ENCODE measurements at regions not wholly inside any gene's neighbourhood (a gene's known extent, or its start where the extent isn't known, plus 50 kb on each side); places are given as distances from the start of the nearest gene placed in this dataset.
A peak's percentile ranks its signal among the peaks of the same experiment; 100 is the strongest.

- H3K4me1 ChIP-seq = peaks cover 0 to 13% (median 0%) of the 10 kb centered on the region in 3 donors
- 29 to 38% methylated on average over 5 of the region's 5 CpGs for WGBS, 2 donors
- TF ChIP-seq CTCF (IDR thresholded peaks at IDR 0.05) (no peak), POLR2A (IDR thresholded peaks at IDR 0.05) (no peak)
- peak overlapping the region in 1 of 4 donors; percentile 26 for H3K27ac ChIP-seq
- DNase-seq = no peak
- H3K27me3 ChIP-seq = no peaks in the 10 kb centered on the region
- no peaks in the 10 kb centered on the region for H3K9me3 ChIP-seq
- peak overlapping the region in 3 of 4 donors; percentile 4 to 50 (median 25) for H3K4me3 ChIP-seq
- intact Hi-C loops (cut with DNase I) = no loop called here
- H3K36me3 ChIP-seq = no peaks in the 10 kb centered on the region
Observed at GRCh38 chr1:81477710-81478109, 323.0 kb upstream of the ADGRL2 start.

- H3K27ac ChIP-seq = no peak overlapping the region
- no peak for DNase-seq
- intact Hi-C loops (cut with DNase I) = no loop called here
Observed at GRCh38 chr1:81472387-81472786, 328.3 kb upstream of the ADGRL2 start.

GRCh38 chr1:81471255-81471654, 329.5 kb upstream of the ADGRL2 start:
- TF ChIP-seq POLR2A (IDR thresholded peaks at IDR 0.05) (no peak), CTCF (IDR thresholded peaks at IDR 0.05) (peak in 1 of 6 experiments; percentile 6)
- H3K4me3 ChIP-seq = no peak overlapping the region
- no peaks in the 10 kb centered on the region for H3K36me3 ChIP-seq
- no peaks in the 10 kb centered on the region for H3K27me3 ChIP-seq
- no peaks in the 10 kb centered on the region for H3K9me3 ChIP-seq
- H3K4me1 ChIP-seq = no peaks in the 10 kb centered on the region
- WGBS, 2 donors = 65 to 72% methylated on average over 2 of the region's 2 CpGs
- no peak for DNase-seq
- intact Hi-C loops (cut with DNase I) = no loop called here
- no peak overlapping the region for H3K27ac ChIP-seq

More at GRCh38 chr1:81472387-81472786, 328.3 kb upstream of the ADGRL2 start:
- H3K36me3 ChIP-seq = no peaks in the 10 kb centered on the region
- no peaks in the 10 kb centered on the region for H3K27me3 ChIP-seq
- H3K4me3 ChIP-seq = no peak overlapping the region
- no peaks in the 10 kb centered on the region for H3K9me3 ChIP-seq
- WGBS, 2 donors = 61 to 81% methylated on average over 4 to 6 of the region's 6 CpGs
- TF ChIP-seq POLR2A (IDR thresholded peaks at IDR 0.05) (no peak), CTCF (IDR thresholded peaks at IDR 0.05) (no peak)
- no peaks in the 10 kb centered on the region for H3K4me1 ChIP-seq

GRCh38 chr1:81470275-81470674, 330.5 kb upstream of the ADGRL2 start:
- H3K4me3 ChIP-seq = no peak overlapping the region
- no peak for DNase-seq
- H3K4me1 ChIP-seq = no peaks in the 10 kb centered on the region
- H3K27ac ChIP-seq = no peak overlapping the region
- H3K36me3 ChIP-seq = no peaks in the 10 kb centered on the region
- TF ChIP-seq CTCF (IDR thresholded peaks at IDR 0.05) (no peak), POLR2A (IDR thresholded peaks at IDR 0.05) (no peak)
- intact Hi-C loops (cut with DNase I) = no loop called here
- no peaks in the 10 kb centered on the region for H3K27me3 ChIP-seq
- 57 to 77% methylated on average over 3 of the region's 3 CpGs for WGBS, 2 donors
- no peaks in the 10 kb centered on the region for H3K9me3 ChIP-seq

GRCh38 chr1:81467383-81467782, 333.4 kb upstream of the ADGRL2 start:
- TF ChIP-seq CTCF (IDR thresholded peaks at IDR 0.05) = no peak
- WGBS, 2 donors = 87 to 90% methylated on average over 4 of the region's 4 CpGs
- no peak for DNase-seq
- Histone ChIP-seq H3K9me3 (no peaks in the 10 kb centered on the region), H3K27me3 (no peaks in the 10 kb centered on the region), H3K4me1 (no peaks in the 10 kb centered on the region), H3K36me3 (no peaks in the 10 kb centered on the region), H3K4me3 (no peak overlapping the region), H3K27ac (no peak overlapping the region)
- intact Hi-C loops (cut with DNase I) = no loop called here
